H1 (cell line): ENCODE measurements at regions not wholly inside any gene's neighbourhood (a gene's known extent, or its start where the extent isn't known, plus 50 kb on each side); places are given as distances from the start of the nearest gene placed in this dataset.

ENCODE experiments used
- CTCF ChIA-PET: fragments of 300-600 bp; sonication (Branson Sonifier 250); formaldehyde crosslinking; loops from one replicate; lab custom pipeline; 2021; ENCODE audit not compliant: partially characterized antibody; lab: Charles Lee
- POLR2A ChIA-PET: fragments of 300-600 bp; sonication (Branson Sonifier 250); formaldehyde crosslinking; loops from one replicate; lab custom pipeline; 2021; ENCODE audit warnings: inconsistent platforms; ENCODE audit not compliant: partially characterized antibody; lab: Charles Lee
- DNase-seq, 2 experiments: peaks; one replicate each; pipeline versions ENCODE4 v3.0.0 to v3.0.0-alpha.2; 2010 to 2022; ENCODE audit warnings: low spot score in 2 of 2, low read depth in 1 of 2, mixed read lengths in 1 of 2
- FAIRE-seq: peaks from 2 replicates; lab custom pipeline; 2011; peaks lifted over from hg19 to GRCh38; lab: Jason Lieb, UNC
- H2AFZ ChIP-seq: 2 replicates; pipeline ENCODE4 v1.8.1; 2012; ENCODE audit warnings: low read length, inconsistent platforms
- H2AK5ac ChIP-seq: 2 replicates; pipeline ENCODE4 v1.6.1; 2013; ENCODE audit warnings: low read depth, low read length
- H2BK120ac ChIP-seq: replicated peaks from 2 replicates; pipeline ENCODE3; 2013; ENCODE audit warnings: low read depth, low read length, inconsistent platforms
- H2BK12ac ChIP-seq: 2 replicates; pipeline ENCODE4 v1.6.1; 2013; ENCODE audit warnings: low read depth, low read length
- H2BK15ac ChIP-seq: 2 replicates; pipeline ENCODE4 v1.6.1; 2013; ENCODE audit warnings: low read length
- H2BK20ac ChIP-seq: 2 replicates; pipeline ENCODE4 v1.6.1; 2013; ENCODE audit warnings: low read length
- H2BK5ac ChIP-seq: 2 replicates; pipeline ENCODE4 v1.6.1; 2013; ENCODE audit warnings: low read depth, low read length
- H3K14ac ChIP-seq: 2 replicates; pipeline ENCODE4 v1.6.1; 2013; ENCODE audit warnings: inconsistent platforms; ENCODE audit not compliant: insufficient read length
- H3K18ac ChIP-seq: 2 replicates; pipeline ENCODE4 v1.6.1; 2013; ENCODE audit warnings: low read length; ENCODE audit errors: extremely low read depth
- H3K23ac ChIP-seq: 2 replicates; pipeline ENCODE4 v1.6.1; 2013; ENCODE audit warnings: inconsistent platforms; ENCODE audit not compliant: insufficient read length
- H3K23me2 ChIP-seq: 2 replicates; pipeline ENCODE4 v1.6.1; 2013; ENCODE audit warnings: low read depth, low read length
- H3K27ac ChIP-seq: 2 replicates; pipeline ENCODE4 v1.6.1; 2011; ENCODE audit warnings: low read depth, low read length, inconsistent platforms
- H3K27me3 ChIP-seq, 4 experiments: replicated peaks in 1 of 4; 1 replicate in 1 of 4; 2 replicates in 3 of 4; pipeline versions ENCODE4 v1.6.1 to v1.8.1; 2011 to 2013; ENCODE audit warnings: low read length in 3 of 4, mild to moderate bottlenecking in 3 of 4, inconsistent platforms in 2 of 4, mixed read lengths in 2 of 4, moderate library complexity in 1 of 4; ENCODE audit not compliant: control insufficient read depth in 3 of 4, insufficient read depth in 3 of 4; ENCODE audit errors: extremely low read depth in 1 of 4
- H3K36me3 ChIP-seq, 4 experiments: 2 replicates each; pipeline versions ENCODE4 v1.6.1 to v1.8.1; 2011 to 2013; ENCODE audit warnings: mild to moderate bottlenecking in 4 of 4, low read length in 3 of 4, moderate library complexity in 2 of 4, control low read depth in 1 of 4, inconsistent platforms in 1 of 4; ENCODE audit not compliant: insufficient read depth in 4 of 4, control insufficient read depth in 2 of 4
- H3K4ac ChIP-seq: replicated peaks from 2 replicates; pipeline ENCODE3; 2013; ENCODE audit warnings: low read length, low read depth, mixed read lengths, inconsistent platforms; ENCODE audit not compliant: insufficient read length
- H3K4me1 ChIP-seq, 4 experiments: replicated peaks in 1 of 4; 1 replicate in 1 of 4; 2 replicates in 3 of 4; pipeline versions ENCODE4 v1.6.1 to v1.8.1; 2011 to 2013; ENCODE audit warnings: low read length in 3 of 4, inconsistent platforms in 2 of 4, mixed read lengths in 1 of 4; ENCODE audit not compliant: insufficient read depth in 4 of 4, control insufficient read depth in 3 of 4
- H3K4me2 ChIP-seq, 2 experiments: 2 replicates each; pipeline versions ENCODE4 v1.6.1 to v1.8.1; 2011 to 2013; ENCODE audit warnings: low read depth in 2 of 2, low read length in 2 of 2, control low read depth in 1 of 2, inconsistent platforms in 1 of 2, mild to moderate bottlenecking in 1 of 2; ENCODE audit not compliant: insufficient read depth in 1 of 2
- H3K4me3 ChIP-seq, 4 experiments: fragments of 200-600, 300-600 bp in 1 of 4; sonication (generic), shearing (Covaris generic), sonication (Bioruptor Twin) in 1 of 4; 2 replicates each; pipeline versions ENCODE4 v1.5.1 to v1.8.1; 2011 to 2016; ENCODE audit warnings: low read length in 4 of 4, low read depth in 3 of 4, control low read depth in 2 of 4, inconsistent platforms in 2 of 4, mild to moderate bottlenecking in 2 of 4, mixed read lengths in 1 of 4, moderate library complexity in 1 of 4; ENCODE audit not compliant: insufficient read depth in 2 of 4; ENCODE audit errors: extremely low read depth in 1 of 4
- H3K56ac ChIP-seq: replicated peaks from 2 replicates; pipeline ENCODE3; 2013; ENCODE audit warnings: low read depth, mild to moderate bottlenecking, mixed read lengths, low read length, inconsistent platforms; ENCODE audit not compliant: insufficient read length
- H3K79me1 ChIP-seq: 2 replicates; pipeline ENCODE4 v1.6.1; 2013; ENCODE audit warnings: low read depth, low read length, control low read depth
- H3K79me2 ChIP-seq, 2 experiments: 2 replicates each; pipeline versions ENCODE4 v1.6.1 to v1.8.1; 2012 to 2013; ENCODE audit warnings: low read length in 2 of 2, mild to moderate bottlenecking in 2 of 2, inconsistent platforms in 1 of 2; ENCODE audit not compliant: insufficient read depth in 2 of 2, control insufficient read depth in 1 of 2
- H3K9ac ChIP-seq, 4 experiments: replicated peaks in 1 of 4; 1 replicate in 1 of 4; 2 replicates in 3 of 4; pipeline versions ENCODE4 v1.6.1 to v1.8.1; 2011 to 2013; ENCODE audit warnings: low read depth in 3 of 4, low read length in 3 of 4, control low read depth in 2 of 4, mild to moderate bottlenecking in 2 of 4, moderate library complexity in 2 of 4, inconsistent platforms in 1 of 4; ENCODE audit errors: extremely low read depth in 1 of 4
- H3K9me3 ChIP-seq, 2 experiments: 2 replicates each; pipeline versions ENCODE4 v1.6.1 to v1.8.1; 2012 to 2013; ENCODE audit warnings: mild to moderate bottlenecking in 2 of 2, moderate library complexity in 2 of 2, control low read depth in 1 of 2, inconsistent platforms in 1 of 2, low read depth in 1 of 2, low read length in 1 of 2, mixed read lengths in 1 of 2; ENCODE audit not compliant: insufficient read depth in 2 of 2
- H4K20me1 ChIP-seq, 2 experiments: replicated peaks in 1 of 2; 2 replicates each; pipeline versions ENCODE3 to v1.8.1; 2011 to 2013; ENCODE audit warnings: inconsistent platforms in 2 of 2, low read length in 2 of 2, mild to moderate bottlenecking in 1 of 2; ENCODE audit not compliant: insufficient read depth in 2 of 2, control insufficient read depth in 1 of 2
- H4K5ac ChIP-seq: 2 replicates; pipeline ENCODE4 v1.6.1; 2013; ENCODE audit warnings: low read length, low read depth, mixed read lengths, inconsistent platforms; ENCODE audit not compliant: insufficient read length
- H4K8ac ChIP-seq: 2 replicates; pipeline ENCODE4 v1.8.0; 2013; ENCODE audit warnings: mild to moderate bottlenecking, moderate library complexity, low read length, inconsistent platforms; ENCODE audit not compliant: insufficient read depth; ENCODE audit errors: extremely low read depth
- H4K91ac ChIP-seq: replicated peaks from 2 replicates; pipeline ENCODE3; 2013; ENCODE audit warnings: low read length, mixed read lengths, inconsistent platforms; ENCODE audit not compliant: insufficient read length
- BRCA1 ChIP-seq: IDR thresholded peaks from 2 replicates; pipeline ENCODE4 v1.6.1; 2012; ENCODE audit warnings: low read depth, low read length, improper control_type of control experiment
- CBX8 ChIP-seq: fragments of 300-800, 300-1000 bp; sonication (generic); IDR thresholded peaks from 2 replicates; pipeline ENCODE4 v1.7.1; 2016; ENCODE audit warnings: low read depth, low read length, borderline replicate concordance
- CTBP2 ChIP-seq: IDR thresholded peaks from 2 replicates; pipeline ENCODE4 v1.7.0; 2011; ENCODE audit warnings: borderline replicate concordance, mild to moderate bottlenecking, moderate library complexity, mixed read lengths, low read length; ENCODE audit not compliant: insufficient read depth, insufficient read length
- KDM1A ChIP-seq: fragments of 200-600, 300-600 bp; sonication (generic); IDR thresholded peaks from 2 replicates; pipeline ENCODE4 v1.7.1; 2016; ENCODE audit warnings: mild to moderate bottlenecking, low read length, borderline replicate concordance
- NANOG ChIP-seq: IDR thresholded peaks from 2 replicates; pipeline ENCODE4 v1.6.1; 2011; ENCODE audit warnings: low read length, low read depth, mild to moderate bottlenecking, inconsistent platforms; ENCODE audit not compliant: insufficient read depth, poor library complexity, severe bottlenecking
- PHF8 ChIP-seq: fragments of 200-600 bp; sonication (generic); conservative IDR thresholded peaks from 2 replicates; pipeline ENCODE4 v1.7.1; 2012; ENCODE audit warnings: low read depth, mild to moderate bottlenecking, inconsistent platforms, low read length, moderate library complexity
- POLR2AphosphoS5 ChIP-seq: IDR thresholded peaks from 2 replicates; pipeline ENCODE4 v1.6.1; 2011; ENCODE audit warnings: low read depth, low read length
- RAD21 ChIP-seq, 2 experiments: IDR thresholded peaks in 1 of 2; conservative IDR thresholded peaks in 1 of 2; 2 replicates each; pipeline ENCODE4 v1.6.1; 2011; ENCODE audit warnings: low read depth in 2 of 2, low read length in 2 of 2, improper control_type of control experiment in 1 of 2, inconsistent platforms in 1 of 2, mild to moderate bottlenecking in 1 of 2, moderate library complexity in 1 of 2
- RBBP5 ChIP-seq: IDR thresholded peaks from 2 replicates; pipeline ENCODE4 v1.7.1; 2012; ENCODE audit warnings: low read depth, mild to moderate bottlenecking, inconsistent platforms, low read length, moderate library complexity, borderline replicate concordance
- SUZ12 ChIP-seq: fragments of 200-600 bp; sonication (generic); IDR thresholded peaks from 2 replicates; pipeline ENCODE4 v1.6.1; 2012; ENCODE audit warnings: mild to moderate bottlenecking, inconsistent platforms, low read length, moderate library complexity, mixed read lengths
- TAF7 ChIP-seq: optimal IDR thresholded peaks from 2 replicates; pipeline ENCODE3; 2011; ENCODE audit warnings: low read depth, mild to moderate bottlenecking, inconsistent platforms, low read length, moderate library complexity, borderline replicate concordance
- YY1 ChIP-seq: IDR thresholded peaks from 2 replicates; pipeline ENCODE4 v1.6.1; 2011; ENCODE audit warnings: low read depth, mild to moderate bottlenecking, low read length
- WGBS, 2 experiments: shearing (Covaris generic) in 1 of 2; methylation state at CpG; one replicate each; pipeline versions ENCODE4 v1.1.6 to v1.1.7; 2013 to 2015; ENCODE audit warnings: low lambda C conversion rate in 2 of 2, mixed read lengths in 2 of 2, inconsistent platforms in 1 of 2, low coverage in 1 of 2, missing lambda C conversion rate in 1 of 2; ENCODE audit not compliant: insufficient replicate concordance in 2 of 2, insufficient coverage in 1 of 2, insufficient read length in 1 of 2; ENCODE audit errors: extremely low coverage in 1 of 2, missing lambda C conversion rate in 1 of 2; 5-methylcytosine and 5-hydroxymethylcytosine counted together
- TF ChIP-seq, protein P1 (sequence below): IDR thresholded peaks from 2 replicates; pipeline ENCODE4 v1.6.1; 2011; ENCODE audit warnings: low read depth, mild to moderate bottlenecking, low read length; ENCODE audit not compliant: insufficient read depth

DNA sequence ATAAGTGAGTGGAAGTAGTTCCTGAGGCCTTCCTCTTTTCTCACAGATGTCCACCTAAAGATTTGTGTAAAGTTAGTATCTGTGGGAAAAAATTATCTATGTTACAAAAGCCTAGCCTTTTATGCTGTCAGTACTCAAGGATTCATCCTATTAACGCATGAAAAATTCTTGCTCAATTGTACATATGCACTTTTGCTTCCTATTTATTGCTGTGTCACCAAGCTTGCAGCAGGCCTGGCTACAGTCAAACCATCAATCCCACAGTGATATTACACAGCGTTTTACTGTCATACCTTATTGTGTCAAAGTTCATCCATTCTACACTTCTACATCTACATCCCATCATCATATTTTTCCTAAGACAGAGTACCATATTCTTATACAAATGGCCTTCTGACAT lies 151.1 kb upstream of the PLN start:
- H3K23ac ChIP-seq, result no peak overlapping the region
- H3K4me3 ChIP-seq, result no peak overlapping the region
- no peak overlapping the region for H3K27ac ChIP-seq
- H3K4me1 ChIP-seq, result no peaks in the 10 kb centered on the region
- 95% methylated on average over 2 of the region's 2 CpGs; no CpG with 5 or more reads in 1 of the 2 experiments for WGBS, 2 experiments
- FAIRE-seq (no peak), DNase-seq (no peak)
- CTCF ChIA-PET, result interaction anchor here (1.1 to 2.0 kb wide), 2 partner anchors 9 to 11 kb away, joined by 3 to 8 read pairs; no protein-coding TSS in a partner anchor
- no peaks in the 10 kb centered on the region for H3K27me3 ChIP-seq
- H4K91ac ChIP-seq, result no peak overlapping the region
- H3K14ac ChIP-seq, result no peak overlapping the region
- H3K18ac ChIP-seq, result no peak overlapping the region
- H3K36me3 ChIP-seq, result no peaks in the 10 kb centered on the region
- POLR2A ChIA-PET, result no interaction called here
- H3K4me2 ChIP-seq, result no peak overlapping the region
- no peak overlapping the region for H2BK120ac ChIP-seq
- no peaks in the 10 kb centered on the region for H4K20me1 ChIP-seq
- H3K9me3 ChIP-seq, result no peaks in the 10 kb centered on the region
- H2BK20ac ChIP-seq, result no peak overlapping the region
- H3K56ac ChIP-seq, result no peak overlapping the region
- H3K79me1 ChIP-seq, result no peaks in the 10 kb centered on the region; the same call in 1 of the 2 replicates
- H3K79me2 ChIP-seq, result no peaks in the 10 kb centered on the region
- no peak overlapping the region for H2BK5ac ChIP-seq
- H2AFZ ChIP-seq, result no peak overlapping the region
- H4K8ac ChIP-seq, result no peak overlapping the region
- no peak overlapping the region for H2BK15ac ChIP-seq
- no peak overlapping the region for H4K5ac ChIP-seq
- H2AK5ac ChIP-seq, result no peak overlapping the region
- no peak overlapping the region for H3K9ac ChIP-seq
- no peak overlapping the region for H2BK12ac ChIP-seq
- no peaks in the 10 kb centered on the region for H3K23me2 ChIP-seq
- H3K4ac ChIP-seq, result no peak overlapping the region
- TF ChIP-seq, protein P1, sequence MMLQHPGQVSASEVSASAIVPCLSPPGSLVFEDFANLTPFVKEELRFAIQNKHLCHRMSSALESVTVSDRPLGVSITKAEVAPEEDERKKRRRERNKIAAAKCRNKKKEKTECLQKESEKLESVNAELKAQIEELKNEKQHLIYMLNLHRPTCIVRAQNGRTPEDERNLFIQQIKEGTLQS, result no peak
- no peak for TF ChIP-seq RBBP5
- no peak for TF ChIP-seq RAD21 (IDR thresholded peaks at IDR 0.05 in 1 of 2, conservative IDR thresholded peaks at IDR 0.05 in 1 of 2; ENCODE audit: low read depth in 2 of 2, low read length in 2 of 2)
- TF ChIP-seq PHF8, result no peak
- no peak for TF ChIP-seq CBX8
- TF ChIP-seq POLR2AphosphoS5, result no peak
- TF ChIP-seq KDM1A, result no peak
- TF ChIP-seq CTBP2, result no peak
- no peak for TF ChIP-seq NANOG
- no peak for TF ChIP-seq BRCA1
- TF ChIP-seq TAF7, result no peak
- TF ChIP-seq YY1, result no peak
- no peak for TF ChIP-seq SUZ12
